ENCODE measurements at regions not wholly inside any gene's neighbourhood (a gene's known extent, or its start where the extent isn't known, plus 50 kb on each side); places are given as distances from the start of the nearest gene placed in this dataset.

GRCh38 chr4:45876235-45876890 is 247.5 kb downstream of the GABRG1 start:
- Histone ChIP-seq H3K4me1 (ENCODE audit: control insufficient read depth, extremely low read depth, insufficient read depth, low read length) (no peaks in the 10 kb centered on the region), H3K27ac (ENCODE audit: insufficient read depth, low read length) (no peak overlapping the region), H3K79me2 (ENCODE audit: control insufficient read depth, insufficient read depth, low read length) (no peaks in the 10 kb centered on the region), H3K4me2 (ENCODE audit: extremely low read depth, insufficient read depth, low read length) (no peak overlapping the region), H3K27me3 (ENCODE audit: control insufficient read depth, insufficient read depth, low read length) (no peaks in the 10 kb centered on the region), H3K9ac (ENCODE audit: insufficient read depth, low read length) (no peak overlapping the region), H3K36me3 (ENCODE audit: control insufficient read depth, insufficient read depth, low read length) (no peaks in the 10 kb centered on the region), H4K20me1 (ENCODE audit: control insufficient read depth, extremely low read depth, insufficient read depth, low read length) (no peaks in the 10 kb centered on the region), H3K9me3 (ENCODE audit: control insufficient read depth, insufficient read depth, low read depth, low read length) (no peaks in the 10 kb centered on the region), H2AFZ (ENCODE audit: low read length) (no peak overlapping the region), H3K4me3 (replicated peaks in 1 of 4; ENCODE audit: control extremely low read depth in 1 of 4, insufficient read depth in 1 of 4, low read depth in 3 of 4, low read length in 4 of 4) (no peak overlapping the region)
- TF ChIP-seq CTCF (conservative IDR thresholded peaks at IDR 0.05 in 1 of 2, IDR thresholded peaks at IDR 0.05 in 1 of 2; ENCODE audit: low read depth in 1 of 2, low read length in 2 of 2) = no peak
- no peak for TF ChIP-seq EZH2 (IDR thresholded peaks at IDR 0.05; ENCODE audit: low read length, missing control alignments)
- DNase-seq (ENCODE audit: low read depth in 2 of 2) = no peak

GRCh38 chr4:45869184-45869583 is 254.7 kb downstream of the GABRG1 start:
- no peak overlapping the region for H3K27ac ChIP-seq (ENCODE audit: insufficient read depth, low read length)
- no peaks in the 10 kb centered on the region for H3K9me3 ChIP-seq (ENCODE audit: control insufficient read depth, insufficient read depth, low read depth, low read length)
- no peaks in the 10 kb centered on the region for H3K36me3 ChIP-seq (ENCODE audit: control insufficient read depth, insufficient read depth, low read length)
- no peaks in the 10 kb centered on the region for H4K20me1 ChIP-seq (ENCODE audit: control insufficient read depth, extremely low read depth, insufficient read depth, low read length)
- no peak overlapping the region for H3K9ac ChIP-seq (ENCODE audit: insufficient read depth, low read length)
- no peaks in the 10 kb centered on the region for H3K79me2 ChIP-seq (ENCODE audit: control insufficient read depth, insufficient read depth, low read length)
- H3K4me3 ChIP-seq (replicated peaks in 1 of 4; ENCODE audit: control extremely low read depth in 1 of 4, insufficient read depth in 1 of 4, low read depth in 3 of 4, low read length in 4 of 4) = no peak overlapping the region
- no peaks in the 10 kb centered on the region for H3K4me1 ChIP-seq (ENCODE audit: control insufficient read depth, extremely low read depth, insufficient read depth, low read length)
- no peak overlapping the region for H3K4me2 ChIP-seq (ENCODE audit: extremely low read depth, insufficient read depth, low read length)
- H3K27me3 ChIP-seq (ENCODE audit: control insufficient read depth, insufficient read depth, low read length) = no peaks in the 10 kb centered on the region
- no peak overlapping the region for H2AFZ ChIP-seq (ENCODE audit: low read length)
- TF ChIP-seq EZH2 (IDR thresholded peaks at IDR 0.05; ENCODE audit: low read length, missing control alignments) (no peak), CTCF (conservative IDR thresholded peaks at IDR 0.05 in 1 of 2, IDR thresholded peaks at IDR 0.05 in 1 of 2; ENCODE audit: low read depth in 1 of 2, low read length in 2 of 2) (no peak)
- no peak for DNase-seq (ENCODE audit: low read depth in 2 of 2)

GRCh38 chr4:45865781-45866180 is 258.1 kb downstream of the GABRG1 start:
- H3K4me1 ChIP-seq (ENCODE audit: control insufficient read depth, extremely low read depth, insufficient read depth, low read length) = no peaks in the 10 kb centered on the region
- no peaks in the 10 kb centered on the region for H3K27me3 ChIP-seq (ENCODE audit: control insufficient read depth, insufficient read depth, low read length)
- no peak overlapping the region for H3K4me2 ChIP-seq (ENCODE audit: extremely low read depth, insufficient read depth, low read length)
- no peak for DNase-seq (ENCODE audit: low read depth in 2 of 2)
- no peak overlapping the region for H3K27ac ChIP-seq (ENCODE audit: insufficient read depth, low read length)
- H3K9ac ChIP-seq (ENCODE audit: insufficient read depth, low read length) = no peak overlapping the region
- no peaks in the 10 kb centered on the region for H3K9me3 ChIP-seq (ENCODE audit: control insufficient read depth, insufficient read depth, low read depth, low read length)
- no peak overlapping the region for H3K4me3 ChIP-seq (replicated peaks in 1 of 4; ENCODE audit: control extremely low read depth in 1 of 4, insufficient read depth in 1 of 4, low read depth in 3 of 4, low read length in 4 of 4)
- no peak overlapping the region for H2AFZ ChIP-seq (ENCODE audit: low read length)
- TF ChIP-seq CTCF (conservative IDR thresholded peaks at IDR 0.05 in 1 of 2, IDR thresholded peaks at IDR 0.05 in 1 of 2; ENCODE audit: low read depth in 1 of 2, low read length in 2 of 2) (no peak), EZH2 (IDR thresholded peaks at IDR 0.05; ENCODE audit: low read length, missing control alignments) (no peak)
- H3K79me2 ChIP-seq (ENCODE audit: control insufficient read depth, insufficient read depth, low read length) = no peaks in the 10 kb centered on the region
- no peaks in the 10 kb centered on the region for H4K20me1 ChIP-seq (ENCODE audit: control insufficient read depth, extremely low read depth, insufficient read depth, low read length)
- H3K36me3 ChIP-seq (ENCODE audit: control insufficient read depth, insufficient read depth, low read length) = no peaks in the 10 kb centered on the region

All from fibroblast of lung (primary cell).